GM19395 (cell line): ENCODE measurements at regions not wholly inside any gene's neighbourhood (a gene's known extent, or its start where the extent isn't known, plus 50 kb on each side); places are given as distances from the start of the nearest gene placed in this dataset.

Source experiments
- ATAC-seq: cut with Tn5 transposase; IDR thresholded peaks from one replicate; pipeline ENCODE4 v1.9.1; 2021; ENCODE audit warnings: mild to moderate bottlenecking, moderate library complexity; ENCODE audit not compliant: unreplicated experiment

DNA sequence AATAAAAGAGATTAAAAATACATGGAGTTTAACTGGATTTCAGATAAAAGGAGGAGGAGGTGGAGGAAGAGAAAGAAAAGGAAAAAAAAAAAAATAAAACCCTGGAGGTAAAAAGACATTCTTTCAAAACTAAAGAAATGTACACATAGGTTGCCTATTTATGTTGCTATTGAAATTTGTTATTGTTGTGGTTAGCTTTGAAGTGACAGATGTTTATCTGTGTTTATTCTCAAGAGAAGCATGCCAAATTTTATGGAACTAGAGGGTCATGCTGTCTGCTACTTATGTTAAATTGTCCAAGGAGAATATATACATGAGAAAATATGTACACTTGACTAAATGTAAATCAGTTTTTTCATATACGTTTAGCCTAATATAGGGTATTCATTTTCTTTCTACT is 653.2 kb downstream of the DCDC2C start:
- no peak for ATAC-seq

DNA sequence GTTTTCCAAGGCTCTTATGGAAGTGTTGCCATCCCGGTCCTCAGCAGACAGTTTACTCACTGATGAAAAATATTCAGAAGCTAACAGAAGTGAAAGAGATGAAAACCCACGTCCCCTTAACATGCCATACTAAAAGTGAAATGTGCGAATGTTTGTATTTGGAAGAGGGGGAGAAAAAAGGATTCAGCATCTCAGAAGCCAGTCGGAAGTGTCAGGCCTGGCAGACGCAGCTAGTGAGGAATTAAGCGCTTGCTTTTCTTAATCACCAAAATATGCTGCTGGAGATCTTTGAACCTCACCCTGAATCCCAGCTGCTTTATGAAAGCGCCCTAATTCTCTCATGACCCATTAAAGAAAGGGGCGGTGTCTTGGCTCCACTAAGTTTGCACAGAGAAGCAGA is 653.7 kb downstream of the DCDC2C start:
- no peak for ATAC-seq

DNA sequence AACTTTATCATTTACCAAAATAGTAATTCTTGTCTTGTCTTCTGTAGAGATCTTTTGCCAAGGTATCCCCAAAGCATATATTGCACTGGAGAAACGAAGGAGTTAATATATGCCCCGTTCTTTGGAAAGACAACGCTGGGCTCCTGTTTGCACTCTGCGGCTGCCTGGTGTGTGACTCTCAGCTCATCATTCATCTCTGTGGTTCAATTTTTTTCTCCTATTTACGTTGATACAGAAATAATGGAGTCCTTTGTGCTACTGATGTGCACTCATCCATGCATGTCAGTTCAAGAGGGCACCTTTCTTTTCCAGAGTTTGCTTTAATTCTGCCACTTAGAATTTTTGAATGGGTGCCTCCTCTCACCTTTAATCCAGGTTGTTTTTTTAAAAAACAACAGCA is 655.5 kb downstream of the DCDC2C start:
- ATAC-seq: no peak

DNA sequence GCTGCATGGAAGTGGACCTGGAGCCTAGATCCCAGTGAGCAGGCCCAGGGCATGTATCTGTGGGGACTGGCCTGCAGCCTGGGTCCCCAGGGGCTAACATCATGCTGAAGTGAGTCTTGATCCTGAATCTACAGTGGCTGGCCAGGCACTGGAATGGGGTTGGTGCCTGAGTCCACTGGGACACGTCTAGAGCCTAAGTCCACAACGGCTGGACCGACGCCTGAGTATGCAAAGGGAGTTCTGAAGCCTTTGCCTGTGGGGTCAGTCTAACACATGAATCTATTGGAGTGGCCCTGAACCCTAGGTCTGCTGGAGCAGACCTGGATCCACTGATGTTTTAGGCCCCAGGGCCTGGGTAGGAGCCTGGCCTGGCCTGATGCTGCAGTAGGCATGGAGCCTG is 665.5 kb downstream of the DCDC2C start:
- ATAC-seq: no peak

DNA sequence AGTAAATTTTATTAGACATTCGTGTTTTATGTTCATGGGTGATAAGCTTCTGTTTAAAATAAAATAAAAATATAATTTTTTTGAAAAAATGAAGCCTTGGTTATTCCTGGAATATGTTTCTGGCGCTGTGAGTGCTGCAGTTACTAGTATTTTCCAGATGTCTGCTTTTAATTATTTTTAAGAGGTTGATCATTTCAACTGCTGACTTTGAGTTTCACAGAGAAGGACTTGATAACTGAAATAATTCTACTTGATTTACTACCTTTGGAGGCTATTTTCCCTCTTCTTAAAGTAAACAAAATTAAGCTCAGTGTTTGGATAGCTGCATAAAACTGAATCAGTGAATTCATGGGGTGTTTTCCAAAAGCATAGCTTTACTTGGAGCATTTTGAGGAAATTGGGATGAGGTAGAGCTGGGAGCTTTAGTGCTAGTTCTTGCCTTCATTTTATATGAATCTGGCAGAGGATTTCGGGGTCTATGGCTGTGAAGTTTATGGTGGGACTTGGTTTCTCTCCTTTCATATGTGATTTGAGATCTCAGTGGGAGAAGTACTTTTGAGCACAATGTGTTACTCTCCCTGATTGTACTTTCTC is 666.5 kb downstream of the DCDC2C start:
- no peak for ATAC-seq

DNA sequence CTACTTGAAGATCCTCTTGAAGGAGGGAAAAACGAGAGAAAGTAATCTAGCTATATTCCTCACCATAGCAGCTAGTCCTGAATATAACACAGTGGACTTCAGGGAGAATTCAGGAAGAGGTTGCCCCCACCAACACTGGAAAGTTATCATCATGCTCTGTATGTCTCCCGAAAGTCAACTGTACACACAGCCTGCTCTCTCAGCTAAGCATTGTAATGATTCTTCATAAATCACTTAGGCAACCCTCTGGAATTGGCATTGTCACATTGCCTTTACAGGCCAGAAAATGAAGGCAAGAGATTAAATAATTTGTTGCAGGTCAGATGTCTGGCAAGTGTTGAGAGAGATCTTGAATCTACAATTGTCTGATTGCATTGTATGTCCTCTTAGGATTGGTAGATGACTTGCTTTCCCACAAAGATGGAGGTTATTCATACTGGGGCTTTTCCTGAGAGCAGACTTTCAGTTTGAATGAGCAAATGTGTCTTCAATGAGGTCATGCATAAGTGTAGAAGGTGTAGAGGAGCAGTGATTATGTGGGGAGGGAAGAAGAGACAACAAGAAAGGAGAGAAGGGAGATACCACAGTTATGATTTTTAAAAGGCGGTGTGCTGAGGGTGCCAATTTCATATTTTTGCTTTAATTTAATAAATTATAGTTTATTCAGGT is 667.2 kb downstream of the DCDC2C start:
- no peak for ATAC-seq

DNA sequence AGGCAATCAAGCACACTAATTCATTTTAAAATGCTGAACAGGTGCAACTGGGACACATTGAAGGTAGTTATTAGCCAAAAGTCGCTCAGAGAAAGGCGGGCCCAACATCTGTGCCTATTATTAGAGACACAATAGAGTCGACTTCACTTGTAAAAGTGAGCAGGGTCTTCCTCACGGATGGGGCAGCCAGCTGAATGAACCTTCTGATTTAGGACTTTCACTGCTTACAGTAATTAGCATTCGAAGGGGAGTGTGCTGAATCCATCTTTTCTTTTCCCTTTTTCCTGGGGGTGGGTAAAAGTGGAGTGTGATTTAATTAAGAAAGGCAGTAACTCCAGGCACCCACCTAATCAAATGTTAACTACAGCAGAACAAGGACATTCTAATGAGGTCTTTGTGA is 677.7 kb downstream of the DCDC2C start:
- no peak for ATAC-seq

DNA sequence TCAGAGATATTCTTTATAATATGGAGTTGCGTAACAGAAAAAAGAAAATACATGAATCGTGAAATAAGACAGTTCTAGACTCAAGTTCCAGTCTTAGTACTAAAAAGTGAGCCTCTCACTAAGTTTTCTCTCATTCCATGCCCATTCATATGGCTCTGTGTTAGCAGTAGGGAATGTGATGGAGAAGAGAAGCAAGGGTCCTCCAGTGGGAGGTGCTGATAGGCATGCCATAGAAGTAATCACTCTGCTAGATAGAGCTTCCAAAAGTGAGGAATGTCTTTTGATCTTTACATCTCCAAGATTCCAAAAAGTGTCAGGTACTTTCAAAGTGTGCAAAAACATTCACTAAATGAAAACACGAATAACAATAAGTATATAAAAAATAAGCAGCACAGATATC is 678.4 kb downstream of the DCDC2C start:
- no peak for ATAC-seq

DNA sequence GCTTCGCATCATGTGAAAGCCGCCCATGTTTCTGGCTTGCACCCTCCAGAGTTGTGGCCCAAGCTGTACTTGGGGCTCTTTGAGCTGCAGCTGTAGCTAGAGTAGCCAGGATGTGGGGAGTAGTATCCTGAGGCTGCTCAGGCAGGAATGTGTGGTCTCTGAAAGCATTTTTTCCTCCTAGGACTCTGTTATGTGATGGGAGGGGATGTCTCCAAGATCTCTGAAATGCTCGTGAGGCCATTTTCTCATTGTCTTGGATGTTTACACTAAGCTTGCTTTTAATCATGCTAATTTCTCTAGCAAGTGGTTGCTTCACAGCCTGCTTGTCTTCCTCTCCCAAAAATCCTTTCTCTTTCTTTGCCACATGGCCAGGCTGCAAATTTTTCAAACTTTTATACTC is 687.6 kb downstream of the DCDC2C start:
- no peak for ATAC-seq

DNA sequence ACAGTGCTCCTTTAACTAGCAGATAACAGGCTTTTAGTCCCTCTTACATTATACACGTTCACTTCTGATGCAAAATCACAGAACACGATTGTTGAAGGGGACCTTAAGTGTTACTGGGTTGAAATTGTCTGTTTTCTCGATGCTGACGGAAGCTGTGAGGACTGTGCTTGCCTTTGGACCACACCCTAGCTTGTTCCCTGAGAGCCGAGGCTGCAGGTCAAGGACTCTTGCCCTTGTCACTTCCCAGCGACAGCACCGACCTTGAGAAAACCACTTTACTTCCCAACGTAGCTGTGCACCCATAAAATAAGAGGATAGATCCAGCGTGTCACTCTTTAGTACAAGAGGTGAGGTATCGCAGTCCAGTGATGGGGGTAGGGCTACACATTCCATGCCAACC is 701.0 kb downstream of the DCDC2C start:
- ATAC-seq: no peak

DNA sequence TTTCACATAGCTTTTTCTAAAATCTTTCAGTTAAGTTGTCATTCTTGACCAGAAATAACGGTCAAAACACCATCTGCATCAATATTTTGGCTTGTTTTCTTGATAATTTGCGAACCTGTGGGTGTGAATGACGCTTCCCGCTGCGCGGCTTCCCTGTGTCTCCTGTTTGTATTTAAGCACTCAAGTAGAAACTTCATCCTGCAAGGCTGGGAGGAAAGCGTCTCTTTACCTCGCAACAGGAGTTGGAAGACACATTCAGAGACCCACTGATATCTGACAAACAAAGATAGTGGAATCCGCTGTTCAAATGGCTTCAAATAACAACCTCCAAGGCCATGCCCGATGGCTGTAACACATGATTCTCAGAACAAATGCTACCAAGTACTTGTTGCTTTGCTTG is 704.9 kb downstream of the DCDC2C start:
- ATAC-seq: no peak

DNA sequence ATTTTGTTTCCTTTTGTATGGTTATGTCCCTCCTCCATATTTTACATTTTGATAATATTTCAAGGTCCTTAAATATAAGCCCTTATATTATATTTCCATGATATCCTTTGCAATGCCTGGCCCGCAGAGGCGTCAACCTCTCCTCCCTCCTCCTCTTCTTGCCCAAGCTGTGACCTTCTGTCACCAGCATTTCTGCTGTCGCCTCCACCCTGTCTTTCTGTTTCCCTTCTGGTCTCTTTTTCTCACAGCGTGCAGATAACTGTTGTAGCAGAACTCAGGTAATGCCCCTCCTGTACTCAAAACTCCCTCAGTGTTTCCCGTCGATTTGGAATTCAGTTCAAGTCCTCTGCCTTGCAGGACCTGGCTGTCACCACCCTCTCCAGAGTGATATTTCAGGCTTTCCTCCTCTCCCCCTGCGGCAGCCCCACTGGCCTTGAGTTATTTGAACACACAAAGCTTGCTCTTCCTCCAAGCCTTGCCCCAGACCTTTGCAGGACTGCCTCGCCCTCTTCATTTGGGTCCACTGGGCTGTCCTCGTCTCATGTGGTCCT is 709.3 kb downstream of the DCDC2C start:
- no peak for ATAC-seq

DNA sequence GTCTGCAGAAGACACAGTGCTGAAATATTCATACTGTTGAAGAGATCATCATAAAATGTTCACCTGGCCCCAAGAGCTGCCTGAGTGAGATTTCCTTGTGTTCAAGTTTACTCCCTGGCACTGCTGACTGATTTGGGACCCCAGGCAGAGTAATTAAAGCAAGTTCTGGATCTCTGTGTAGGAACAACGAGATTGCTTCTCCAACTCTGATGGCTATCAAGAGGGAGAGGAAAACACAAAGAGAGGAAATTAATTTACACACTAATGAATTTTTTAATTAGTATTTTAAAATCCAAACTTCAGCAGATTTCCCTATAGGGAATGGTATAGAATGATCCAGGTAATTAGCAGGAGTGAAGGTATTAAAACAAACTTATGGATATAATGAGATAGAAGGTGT is 711.8 kb downstream of the DCDC2C start:
- no peak for ATAC-seq

DNA sequence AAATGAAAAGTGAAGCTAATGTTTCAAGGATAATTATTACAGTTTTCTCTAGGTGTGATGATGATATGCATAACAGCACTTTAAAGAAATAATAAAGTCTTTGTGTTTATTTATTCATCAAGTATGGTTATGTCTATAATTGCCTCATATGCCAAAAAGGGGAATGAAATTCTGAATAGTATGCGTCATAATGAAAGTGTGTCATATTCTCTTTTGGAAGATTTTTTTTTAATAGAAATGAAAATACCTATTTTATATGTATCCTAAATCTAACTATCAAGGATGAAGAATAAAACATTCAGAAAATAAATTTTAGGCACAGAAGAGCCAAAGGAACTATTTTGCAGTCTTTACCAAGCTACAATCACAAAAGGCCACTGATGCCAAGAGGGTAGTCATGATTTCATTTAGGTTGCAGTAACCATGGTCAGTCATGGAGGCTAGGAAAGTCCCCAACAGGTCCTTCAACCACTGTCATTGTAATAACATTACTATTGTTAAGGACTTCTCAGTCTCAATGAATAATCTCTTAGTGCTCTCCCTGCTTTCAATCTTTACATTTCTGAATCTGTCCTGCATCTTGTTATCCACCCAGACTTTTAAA is 712.5 kb downstream of the DCDC2C start:
- no peak for ATAC-seq

DNA sequence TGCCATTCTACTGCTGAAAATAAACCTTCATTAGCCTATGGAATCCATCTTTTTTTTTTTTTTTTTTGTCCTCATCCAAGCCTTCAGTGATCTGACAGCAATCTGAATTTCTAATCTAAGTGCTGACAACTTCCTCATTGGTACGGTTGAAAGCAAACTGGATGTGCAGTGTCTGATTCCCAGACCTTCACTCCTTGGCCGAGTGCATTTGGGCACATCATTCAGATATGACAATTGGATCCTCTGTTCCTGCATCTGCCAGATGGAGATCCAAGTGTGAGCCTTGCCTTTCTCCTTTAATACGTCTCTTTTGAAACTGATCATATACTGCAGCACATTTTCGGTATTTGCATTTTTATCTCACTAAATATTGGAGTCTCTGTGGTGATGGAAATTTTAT is 713.1 kb downstream of the DCDC2C start:
- no peak for ATAC-seq

DNA sequence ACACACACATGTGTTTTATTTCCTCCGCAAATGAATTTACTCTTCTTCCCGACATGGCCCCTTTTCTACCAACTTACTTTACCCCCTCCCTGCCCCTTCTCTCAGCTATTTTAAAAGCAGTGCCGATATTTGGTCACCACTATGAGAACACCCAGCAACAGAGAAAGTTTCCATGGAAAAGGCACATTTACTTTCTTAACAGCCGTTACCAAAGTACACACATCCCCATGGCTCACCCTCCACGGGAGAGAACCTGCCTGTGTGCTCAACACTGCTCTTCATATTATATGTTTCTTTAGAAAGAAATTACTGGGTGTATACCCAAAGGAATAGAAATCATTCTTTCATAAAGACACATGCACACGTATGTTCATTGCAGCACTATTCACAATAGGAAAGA is 714.4 kb downstream of the DCDC2C start:
- ATAC-seq: no peak

DNA sequence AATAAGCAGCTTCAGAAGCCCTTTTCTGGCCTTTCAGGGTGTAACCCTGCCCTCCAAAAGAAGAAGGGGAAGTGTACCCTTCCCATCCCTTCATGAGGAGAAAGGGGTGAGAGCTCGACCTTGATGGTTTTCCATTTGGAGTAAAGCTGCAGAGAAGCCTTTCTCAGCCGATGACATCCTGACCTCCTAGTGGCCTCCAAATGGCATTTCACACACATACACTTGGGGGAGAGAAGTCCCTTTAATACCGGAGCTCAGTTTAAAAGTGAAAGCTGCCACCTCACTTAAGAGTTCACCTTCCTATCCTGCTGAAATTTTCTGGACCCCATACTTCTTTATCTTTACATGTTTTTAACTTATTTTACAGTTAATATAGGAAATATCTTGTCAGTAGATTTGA is 716.7 kb downstream of the DCDC2C start:
- no peak for ATAC-seq

DNA sequence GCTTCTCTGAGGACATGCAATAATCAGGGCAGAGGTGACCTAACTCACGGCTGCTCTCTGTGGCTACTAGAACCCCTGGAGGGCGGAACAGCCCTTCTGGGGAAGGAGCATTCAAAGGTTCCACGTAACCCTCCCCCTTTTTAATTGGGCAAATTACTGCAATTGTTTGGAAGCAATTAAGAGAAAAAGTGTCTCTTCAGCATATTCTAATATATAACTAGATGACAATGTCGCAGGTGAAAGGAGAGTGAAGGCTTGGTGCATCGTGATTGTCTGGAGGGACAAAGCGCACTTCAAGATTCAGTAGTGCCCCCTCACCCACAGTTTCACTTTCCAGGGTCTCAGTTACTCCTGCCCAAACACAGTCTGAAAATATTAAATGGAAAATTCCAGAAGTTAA is 720.8 kb downstream of the DCDC2C start:
- ATAC-seq: no peak

DNA sequence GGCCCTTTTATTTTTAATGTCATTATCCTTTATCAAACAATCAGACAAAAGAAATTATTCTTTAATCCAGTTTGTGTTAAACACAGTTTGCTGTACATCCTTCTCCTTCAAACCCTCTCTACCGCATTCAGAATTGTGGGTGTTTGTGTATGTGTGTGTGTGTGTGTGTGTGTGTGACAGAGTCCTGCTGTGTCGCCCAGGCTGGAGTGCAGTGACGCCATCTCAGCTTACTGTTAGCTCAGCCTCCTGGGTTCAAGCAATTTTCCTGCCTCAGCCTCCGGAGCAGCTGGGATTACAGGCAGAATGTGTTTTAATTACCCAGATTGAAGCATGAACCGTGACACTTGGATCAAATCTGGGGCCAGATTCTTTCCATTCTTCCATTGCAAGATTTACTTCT is 723.7 kb downstream of the DCDC2C start:
- ATAC-seq: no peak

DNA sequence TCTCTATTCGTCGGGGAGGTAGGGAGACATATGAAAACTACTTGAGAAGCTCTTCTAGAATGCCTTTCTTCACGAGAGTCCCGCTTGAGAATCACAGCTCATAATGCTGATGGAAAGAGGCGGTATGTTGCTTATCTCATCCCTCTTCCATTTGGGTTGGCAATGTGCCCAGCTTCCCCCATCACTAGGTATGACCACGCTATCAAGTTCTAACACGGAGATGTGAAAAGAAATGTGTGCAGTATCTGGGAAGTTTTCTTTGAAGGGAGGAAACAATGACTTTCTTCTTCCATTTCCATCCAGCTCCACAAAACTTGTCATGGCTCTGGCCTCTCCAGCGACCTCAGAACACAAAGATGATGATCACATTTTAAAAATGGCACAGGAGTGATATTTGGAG is 742.4 kb downstream of the DCDC2C start:
- no peak for ATAC-seq

DNA sequence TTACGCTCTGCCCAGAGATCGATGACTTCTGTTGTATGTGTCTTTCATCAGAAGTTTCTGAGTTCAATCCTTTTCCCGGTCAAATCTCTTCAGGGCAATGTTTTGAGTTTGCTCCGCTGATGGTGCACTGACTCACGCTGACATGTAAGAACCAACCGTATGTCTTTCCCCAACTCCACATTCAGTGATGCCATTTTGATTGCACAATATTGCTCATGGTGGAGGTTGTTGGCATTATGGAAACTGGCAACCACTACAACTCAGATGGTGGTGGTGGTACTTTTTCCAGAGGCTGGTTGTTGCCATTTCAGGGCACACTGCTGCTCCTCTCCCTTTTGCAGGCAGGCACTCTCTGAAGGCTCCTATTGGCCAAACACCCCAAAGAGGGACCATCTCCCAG is 751.5 kb downstream of the DCDC2C start:
- ATAC-seq: no peak

DNA sequence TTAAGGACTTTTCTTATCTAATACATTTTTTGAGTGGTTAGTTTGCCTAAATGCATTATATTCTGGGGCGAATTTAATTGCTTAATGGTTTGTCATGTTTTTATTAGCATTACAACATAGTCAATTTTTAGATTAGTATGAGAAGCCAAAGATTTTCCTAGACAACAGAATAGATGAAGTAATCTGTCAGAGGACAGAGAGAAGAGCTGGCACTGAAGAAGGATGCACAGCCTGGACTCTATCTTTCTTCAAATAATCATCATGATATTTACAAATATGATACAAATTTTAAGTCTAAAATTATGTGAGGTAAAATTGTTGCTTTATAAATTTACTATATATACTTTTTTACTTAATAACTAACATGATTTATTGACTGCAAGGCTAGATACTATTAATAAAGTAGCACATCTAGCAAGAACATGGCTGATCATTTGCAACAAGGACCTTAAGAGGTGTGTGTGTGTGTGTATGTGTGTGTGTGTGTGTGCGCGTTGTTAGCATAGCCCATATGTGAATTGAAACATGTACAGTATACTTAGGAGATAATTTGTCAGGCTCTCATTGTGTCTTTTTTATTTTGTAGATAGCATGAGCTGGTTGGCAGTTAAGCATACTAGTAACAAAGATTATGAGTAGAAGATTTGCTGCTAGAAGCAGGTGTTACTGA is 752.2 kb downstream of the DCDC2C start:
- ATAC-seq: no peak
